NCI-H526 treated with DMSO at 0.1 percent for 48 hours (cell line): ENCODE measurements at regions not wholly inside any gene's neighbourhood (a gene's known extent, or its start where the extent isn't known, plus 50 kb on each side); places are given as distances from the start of the nearest gene placed in this dataset.
A peak's percentile ranks its signal among the peaks of the same experiment; 100 is the strongest.
"Not testable (repeated sequence)": the region's sequence is repeated elsewhere in the genome, so short reads cannot be mapped to it uniquely, and the experiment has no call there.

Source experiments
- DNase-seq: peaks from one replicate; lab custom pipeline; 2025; lab: John Stamatoyannopoulos, UW

GRCh38 chr4:134145369-134145768 is 56.2 kb downstream of the PABPC4L start:
- DNase-seq = no peak

- no peak for DNase-seq
These were observed 57.3 kb downstream of the PABPC4L start for GRCh38 chr4:134144337-134144736.

GRCh38 chr4:134141728-134142127 is 59.9 kb downstream of the PABPC4L start:
- DNase-seq = no peak

GRCh38 chr4:134139188-134139587 is 62.4 kb downstream of the PABPC4L start:
- DNase-seq = no peak

- no peak for DNase-seq
These were observed 69.4 kb downstream of the PABPC4L start for GRCh38 chr4:134132086-134132783.

GRCh38 chr4:134126955-134127354 is 74.6 kb downstream of the PABPC4L start:
- DNase-seq = no peak

- DNase-seq = peak; percentile 39
These were observed 75.5 kb downstream of the PABPC4L start for GRCh38 chr4:134126000-134126560.

GRCh38 chr4:134122903-134123302 is 78.7 kb downstream of the PABPC4L start:
- no peak for DNase-seq

- no peak for DNase-seq
These were observed 84.0 kb downstream of the PABPC4L start for GRCh38 chr4:134117392-134118183.

- no peak for DNase-seq
These were observed 111.7 kb downstream of the PABPC4L start for GRCh38 chr4:134089885-134090284.

- no peak for DNase-seq
These were observed 116.1 kb downstream of the PABPC4L start for GRCh38 chr4:134085496-134085895.

GRCh38 chr4:134079085-134079484 is 122.5 kb downstream of the PABPC4L start:
- DNase-seq = not testable (repeated sequence)

- no peak for DNase-seq
These were observed 123.2 kb downstream of the PABPC4L start for GRCh38 chr4:134078230-134078914.

GRCh38 chr4:134073711-134074110 is 127.9 kb downstream of the PABPC4L start:
- no peak for DNase-seq

GRCh38 chr4:134072137-134072536 is 129.5 kb downstream of the PABPC4L start:
- DNase-seq = no peak

- DNase-seq = no peak
These were observed 131.4 kb downstream of the PABPC4L start for GRCh38 chr4:134070174-134070573.

- no peak for DNase-seq
These were observed 144.2 kb downstream of the PABPC4L start for GRCh38 chr4:134057356-134057755.

GRCh38 chr4:134046221-134046620 is 155.4 kb downstream of the PABPC4L start:
- not testable (repeated sequence) for DNase-seq

GRCh38 chr4:134045411-134045810 is 156.2 kb downstream of the PABPC4L start:
- no peak for DNase-seq

GRCh38 chr4:134043266-134043665 is 158.3 kb downstream of the PABPC4L start:
- DNase-seq = no peak

- no peak for DNase-seq
These were observed 173.2 kb downstream of the PABPC4L start for GRCh38 chr4:134028421-134028820.

GRCh38 chr4:134027931-134028330 is 173.7 kb downstream of the PABPC4L start:
- no peak for DNase-seq
